Uterus (tissue), 2 donors: ENCODE measurements at regions not wholly inside any gene's neighbourhood (a gene's known extent, or its start where the extent isn't known, plus 50 kb on each side); places are given as distances from the start of the nearest gene placed in this dataset.

Source experiments
- CTCF ChIP-seq, 4 experiments: fragments of 200-600 bp in 2 of 4; fragments of 450-650 bp in 2 of 4; sonication (generic) in 2 of 4; IDR thresholded peaks; one replicate each; pipeline ENCODE4 v1.5.1; 2016 to 2019; ENCODE audit warnings: antibody characterized with exemption in 4 of 4, mild to moderate bottlenecking in 2 of 4, moderate library complexity in 1 of 4
- POLR2A ChIP-seq, 2 donors: fragments of 450-650 bp; IDR thresholded peaks; one replicate each; pipeline ENCODE4 v1.6.1; 2016; ENCODE audit warnings: antibody characterized with exemption in 2 of 2, mild to moderate bottlenecking in 1 of 2, moderate library complexity in 1 of 2

DNA sequence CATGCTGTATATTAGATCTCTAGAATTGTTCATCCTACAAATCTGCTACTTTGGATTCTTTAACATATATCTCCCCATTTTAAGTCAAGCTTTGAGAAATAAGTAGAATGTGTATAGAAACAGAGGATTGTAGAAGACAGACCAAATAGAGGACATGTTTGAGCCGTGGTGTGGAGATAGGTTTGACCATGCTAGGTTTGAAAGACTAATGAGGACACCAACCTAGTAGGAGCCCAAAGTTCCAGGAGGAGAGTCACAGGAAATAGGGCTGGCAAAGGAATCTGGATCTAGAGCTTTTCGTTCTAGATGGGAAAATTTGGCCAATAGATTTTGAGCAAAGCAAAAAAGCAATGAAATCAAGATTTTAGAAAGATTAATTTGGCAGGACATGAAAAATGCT, 60.5 kb upstream of the TBX20 start:
- TF ChIP-seq POLR2A (IDR thresholded peaks at IDR 0.05): no peak
- no peak for TF ChIP-seq CTCF (IDR thresholded peaks at IDR 0.05)
